Type B pancreatic cell (in vitro differentiated cells): ENCODE measurements at regions not wholly inside any gene's neighbourhood (a gene's known extent, or its start where the extent isn't known, plus 50 kb on each side); places are given as distances from the start of the nearest gene placed in this dataset.
A peak's percentile ranks its signal among the peaks of the same experiment; 100 is the strongest.

Experiments used
- DNase-seq: peaks from one replicate; pipeline ENCODE4 v3.0.0; 2021; ENCODE audit warnings: mixed read lengths; ENCODE audit not compliant: unreplicated experiment; ENCODE audit errors: extremely low spot score
- H3K27ac Mint-ChIP-seq: 2 replicates; pipeline ENCODE4 v1.8.0; 2021; ENCODE audit warnings: mild to moderate bottlenecking, mixed read lengths
- H3K27me3 Mint-ChIP-seq: 2 replicates; pipeline ENCODE4 v1.8.0; 2021; ENCODE audit warnings: mixed read lengths
- H3K36me3 Mint-ChIP-seq: 2 replicates; pipeline ENCODE4 v1.8.0; 2021; ENCODE audit warnings: mixed read lengths
- H3K4me1 Mint-ChIP-seq: one replicate; pipeline ENCODE4 v1.8.0; 2021; ENCODE audit warnings: mixed read lengths; ENCODE audit not compliant: unreplicated experiment
- H3K4me3 Mint-ChIP-seq: 2 replicates; pipeline ENCODE4 v1.8.0; 2021; ENCODE audit warnings: mild to moderate bottlenecking, mixed read lengths
- H3K9me3 Mint-ChIP-seq: 2 replicates; pipeline ENCODE4 v1.8.0; 2021; ENCODE audit warnings: mixed read lengths
- TF ChIP-seq, protein P1 (sequence below): fragments of 200-600 bp; sonication (generic); conservative IDR thresholded peaks from 2 replicates; pipeline ENCODE4 v1.5.0; 2021; ENCODE audit warnings: antibody characterized with exemption, mild to moderate bottlenecking

DNA sequence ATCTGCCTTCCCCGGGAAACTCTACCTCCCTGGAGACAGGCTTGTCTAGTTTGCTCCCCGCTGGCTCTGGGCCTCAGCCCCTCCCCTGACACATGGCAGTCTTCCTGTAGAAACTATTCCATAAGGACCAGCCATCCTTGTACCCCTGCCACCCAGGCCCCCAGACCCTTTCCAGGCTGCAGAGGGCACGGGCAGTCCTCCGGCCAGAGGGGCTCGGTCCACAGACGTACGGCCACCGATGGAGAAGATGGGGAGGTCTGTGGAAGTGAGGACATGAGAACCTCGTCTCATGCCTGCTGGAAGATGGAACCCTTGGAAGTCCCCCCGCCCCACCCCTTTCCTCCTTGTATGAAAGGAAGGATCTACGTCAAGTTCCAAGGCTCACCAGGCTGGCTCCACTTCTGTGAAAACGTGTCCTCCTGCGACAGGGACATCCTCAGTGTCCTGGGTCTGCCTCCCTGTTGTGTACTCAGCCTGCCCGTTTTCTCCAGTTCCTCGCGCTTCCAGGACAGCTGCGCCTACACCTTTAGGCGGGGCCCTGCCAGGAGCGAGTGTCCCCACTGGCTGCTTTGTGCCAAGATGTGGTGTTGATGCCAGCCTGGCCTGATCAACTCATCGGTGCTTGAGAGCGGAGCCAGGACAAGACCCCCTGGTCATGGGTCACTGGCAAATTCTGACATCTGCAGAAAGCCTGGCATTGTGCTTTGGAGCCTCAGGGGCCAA, 414.9 kb downstream of the GLRX3 start:
- TF ChIP-seq, protein P1, sequence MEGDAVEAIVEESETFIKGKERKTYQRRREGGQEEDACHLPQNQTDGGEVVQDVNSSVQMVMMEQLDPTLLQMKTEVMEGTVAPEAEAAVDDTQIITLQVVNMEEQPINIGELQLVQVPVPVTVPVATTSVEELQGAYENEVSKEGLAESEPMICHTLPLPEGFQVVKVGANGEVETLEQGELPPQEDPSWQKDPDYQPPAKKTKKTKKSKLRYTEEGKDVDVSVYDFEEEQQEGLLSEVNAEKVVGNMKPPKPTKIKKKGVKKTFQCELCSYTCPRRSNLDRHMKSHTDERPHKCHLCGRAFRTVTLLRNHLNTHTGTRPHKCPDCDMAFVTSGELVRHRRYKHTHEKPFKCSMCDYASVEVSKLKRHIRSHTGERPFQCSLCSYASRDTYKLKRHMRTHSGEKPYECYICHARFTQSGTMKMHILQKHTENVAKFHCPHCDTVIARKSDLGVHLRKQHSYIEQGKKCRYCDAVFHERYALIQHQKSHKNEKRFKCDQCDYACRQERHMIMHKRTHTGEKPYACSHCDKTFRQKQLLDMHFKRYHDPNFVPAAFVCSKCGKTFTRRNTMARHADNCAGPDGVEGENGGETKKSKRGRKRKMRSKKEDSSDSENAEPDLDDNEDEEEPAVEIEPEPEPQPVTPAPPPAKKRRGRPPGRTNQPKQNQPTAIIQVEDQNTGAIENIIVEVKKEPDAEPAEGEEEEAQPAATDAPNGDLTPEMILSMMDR = no peak
- Mint-ChIP-seq H3K27me3 (peaks cover 41% of the 10 kb centered on the region), H3K4me1 (no peaks in the 10 kb centered on the region), H3K9me3 (no peaks in the 10 kb centered on the region), H3K36me3 (no peaks in the 10 kb centered on the region), H3K4me3 (no peak overlapping the region), H3K27ac (no peak overlapping the region)
- DNase-seq = no peak

DNA sequence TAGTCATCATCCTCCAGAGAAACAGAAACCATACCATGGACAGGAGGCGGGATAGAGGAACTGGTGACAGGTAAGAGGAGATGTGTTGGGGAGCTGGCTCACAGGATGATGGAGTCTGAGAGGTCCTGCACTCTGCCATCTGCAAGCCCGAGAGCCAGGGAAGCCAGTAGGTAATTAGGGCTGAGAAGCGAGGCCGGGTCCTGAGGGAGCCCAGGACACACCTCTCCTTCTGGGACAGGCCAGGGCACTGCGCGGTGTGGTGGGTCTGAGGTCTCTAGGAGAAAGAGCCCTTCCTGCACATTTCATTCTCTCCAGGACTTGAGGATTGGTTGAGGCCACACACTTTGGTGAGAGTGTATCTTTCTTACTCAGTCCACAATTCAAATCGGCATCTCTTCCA, 415.5 kb downstream of the GLRX3 start:
- H3K9me3 Mint-ChIP-seq = no peaks in the 10 kb centered on the region
- peaks cover 38% of the 10 kb centered on the region for H3K27me3 Mint-ChIP-seq
- DNase-seq = no peak
- no peaks in the 10 kb centered on the region for H3K4me1 Mint-ChIP-seq
- TF ChIP-seq, protein P1 = no peak
- H3K4me3 Mint-ChIP-seq = no peak overlapping the region
- no peaks in the 10 kb centered on the region for H3K36me3 Mint-ChIP-seq
- no peak overlapping the region for H3K27ac Mint-ChIP-seq

DNA sequence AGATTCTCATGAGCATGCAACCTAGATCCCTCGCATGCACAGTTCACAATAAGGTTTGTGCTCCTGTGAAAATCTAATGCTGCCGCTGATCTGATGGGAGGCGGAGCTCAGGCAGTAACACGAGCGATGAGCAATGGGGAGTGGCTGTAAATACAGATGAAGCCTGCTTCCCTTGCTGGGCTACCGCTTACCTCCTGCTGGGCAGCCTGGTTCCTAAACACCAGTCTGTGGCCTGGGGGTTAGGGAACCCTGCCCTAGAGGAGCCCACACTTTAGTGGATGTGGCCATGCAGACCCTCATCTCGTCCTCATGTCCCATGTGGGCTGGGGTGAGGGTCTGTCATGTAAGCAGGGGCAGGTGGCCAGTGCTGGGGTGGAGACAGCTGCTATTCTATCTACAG, 417.6 kb downstream of the GLRX3 start:
- Mint-ChIP-seq H3K4me3 (no peak overlapping the region), H3K27me3 (peaks cover 38% of the 10 kb centered on the region), H3K36me3 (no peaks in the 10 kb centered on the region), H3K27ac (no peak overlapping the region), H3K9me3 (no peaks in the 10 kb centered on the region), H3K4me1 (no peaks in the 10 kb centered on the region)
- TF ChIP-seq, protein P1 = no peak
- peak; percentile 45 for DNase-seq

DNA sequence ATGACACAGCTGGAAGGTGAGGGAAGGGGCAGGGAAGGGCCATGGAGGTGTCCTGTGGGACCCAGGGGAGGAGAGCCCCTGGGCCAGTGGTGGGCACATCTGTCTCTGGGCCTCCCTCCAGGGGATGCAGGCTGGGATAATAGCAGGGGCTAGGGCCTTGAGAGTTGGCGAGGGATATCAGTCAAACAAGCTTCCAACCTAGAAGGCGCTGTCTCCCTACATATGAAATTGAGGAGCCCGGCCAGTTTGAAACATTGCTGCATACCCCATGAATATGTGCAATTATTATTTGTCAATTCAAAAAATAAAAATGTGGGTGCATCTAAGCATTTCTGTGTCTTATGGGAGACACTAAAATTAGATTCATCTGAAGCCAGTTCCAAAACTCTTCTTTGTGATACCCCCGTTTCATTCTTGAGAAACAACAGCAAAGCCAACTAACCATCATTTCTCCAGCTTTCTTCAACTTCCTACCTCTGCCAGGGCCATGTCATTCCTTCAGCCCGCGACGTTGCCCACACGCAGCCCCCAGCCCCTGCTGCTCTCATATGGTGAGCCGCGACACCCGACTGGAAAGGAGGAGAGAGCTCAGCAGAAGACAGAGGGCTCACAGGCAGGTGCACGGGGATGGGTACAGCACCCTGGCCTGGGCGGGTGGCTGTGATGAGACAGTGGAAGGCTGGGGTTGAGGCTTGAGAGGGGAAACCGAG, 418.7 kb downstream of the GLRX3 start:
- Mint-ChIP-seq H3K27me3 (peaks cover 35% of the 10 kb centered on the region), H3K36me3 (no peaks in the 10 kb centered on the region), H3K27ac (no peak overlapping the region), H3K4me3 (no peak overlapping the region), H3K4me1 (peaks cover 4% of the 10 kb centered on the region), H3K9me3 (no peaks in the 10 kb centered on the region)
- peak; percentile 53 for DNase-seq
- TF ChIP-seq, protein P1 = no peak

DNA sequence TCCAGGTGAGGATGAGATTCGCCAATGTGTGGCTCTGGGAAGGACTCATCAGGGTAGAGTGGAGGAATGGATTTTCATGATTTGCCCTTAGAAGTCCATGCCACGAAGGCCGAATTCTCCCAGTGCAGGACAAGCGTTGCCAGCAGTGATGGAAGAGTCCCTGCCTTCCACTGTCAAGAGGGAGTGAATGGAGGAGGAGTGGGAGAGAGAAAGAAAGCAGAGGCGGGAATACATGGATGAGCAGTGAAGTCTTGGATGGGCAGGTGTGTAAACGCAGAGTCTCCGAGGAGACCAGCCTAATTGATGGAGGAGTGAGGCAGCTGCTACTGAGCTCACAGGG, 419.2 kb downstream of the GLRX3 start:
- no peak for DNase-seq
- Mint-ChIP-seq H3K9me3 (no peaks in the 10 kb centered on the region), H3K4me1 (peaks cover 4% of the 10 kb centered on the region)

More for the DNA sequence above, 419.2 kb downstream of the GLRX3 start:
- Mint-ChIP-seq H3K36me3 (no peaks in the 10 kb centered on the region), H3K27me3 (peaks cover 34% of the 10 kb centered on the region), H3K4me3 (no peak overlapping the region), H3K27ac (no peak overlapping the region)
- TF ChIP-seq, protein P1 = no peak
